IMR-90 (cell line): ENCODE measurements at regions not wholly inside any gene's neighbourhood (a gene's known extent, or its start where the extent isn't known, plus 50 kb on each side); places are given as distances from the start of the nearest gene placed in this dataset.

ENCODE experiments used
- ATAC-seq: fragments of 200-7000 bp; cut with Tn5 transposase; 2 replicates; pipeline ENCODE4 v1.9.1; 2020; ENCODE audit warnings: low read depth, mild to moderate bottlenecking, moderate library complexity
- BruUV-seq: library from RNA; stranded (reverse); fragments of 400-500 nt; replicated peaks from 2 replicates; lab custom pipeline; 2021; lab: Mats Ljungman, UMichigan
- CTCF ChIA-PET: fragments of 300-600 bp; formaldehyde crosslinking; extraction: SDS; loops from one replicate; lab custom pipeline; 2021; ENCODE audit warnings: antibody characterized with exemption; lab: Yijun Ruan, JAX
- POLR2A ChIA-PET: fragments of 300-600 bp; sonication (Branson Sonifier 250); formaldehyde crosslinking; loops from one replicate; lab custom pipeline; 2022; ENCODE audit warnings: antibody characterized with exemption; ENCODE audit not compliant: unreplicated experiment; lab: Charles Lee
- DNase-seq: peaks from one replicate; pipeline ENCODE4 v3.0.0; 2013
- H2AFZ ChIP-seq: replicated peaks from 2 replicates; pipeline ENCODE3; 2013; ENCODE audit warnings: low read length, mild to moderate bottlenecking; ENCODE audit not compliant: poor library complexity
- H2AK5ac ChIP-seq: 2 replicates; pipeline ENCODE4 v1.6.1; 2013; ENCODE audit warnings: low read depth, low read length, inconsistent platforms
- H2AK9ac ChIP-seq: replicated peaks from 2 replicates; pipeline ENCODE3; 2013; ENCODE audit warnings: mild to moderate bottlenecking, low read depth, low read length, moderate library complexity; ENCODE audit not compliant: poor library complexity
- H2BK120ac ChIP-seq: 2 replicates; pipeline ENCODE4 v1.6.1; 2013; ENCODE audit warnings: low read depth, low read length, inconsistent platforms
- H2BK15ac ChIP-seq: 3 replicates; pipeline ENCODE4 v1.6.1; 2013; ENCODE audit warnings: low read depth, low read length, inconsistent platforms
- H2BK20ac ChIP-seq: 2 replicates; pipeline ENCODE4 v1.6.1; 2013; ENCODE audit warnings: low read depth, mild to moderate bottlenecking, inconsistent platforms, low read length, moderate library complexity
- H2BK5ac ChIP-seq: 2 replicates; pipeline ENCODE4 v1.6.1; 2013; ENCODE audit warnings: mild to moderate bottlenecking, low read depth, low read length, inconsistent platforms; ENCODE audit not compliant: poor library complexity, severe bottlenecking
- H3K14ac ChIP-seq: replicated peaks from 2 replicates; pipeline ENCODE4 v1.6.1; 2013; ENCODE audit warnings: low read depth, low read length, inconsistent platforms
- H3K18ac ChIP-seq: 2 replicates; pipeline ENCODE4 v1.6.1; 2013; ENCODE audit warnings: low read depth, low read length, control low read depth
- H3K23ac ChIP-seq: 2 replicates; pipeline ENCODE4 v1.6.1; 2013; ENCODE audit warnings: low read depth, low read length, inconsistent platforms
- H3K27ac ChIP-seq: 2 replicates; pipeline ENCODE4 v1.5.1; 2013; ENCODE audit warnings: mild to moderate bottlenecking, control low read depth, low read length; ENCODE audit not compliant: insufficient read depth
- H3K27me3 ChIP-seq: 2 replicates; pipeline ENCODE4 v1.6.1; 2013; ENCODE audit warnings: low read length; ENCODE audit not compliant: control insufficient read depth, insufficient read depth
- H3K36me3 ChIP-seq: 2 replicates; pipeline ENCODE4 v1.6.1; 2013; ENCODE audit warnings: low read length, mixed read lengths; ENCODE audit not compliant: control insufficient read depth, insufficient read depth
- H3K4ac ChIP-seq: 2 replicates; pipeline ENCODE4 v1.6.1; 2013; ENCODE audit warnings: low read depth, low read length, inconsistent platforms
- H3K4me1 ChIP-seq: 2 replicates; pipeline ENCODE4 v1.6.1; 2013; ENCODE audit warnings: low read length, mixed read lengths; ENCODE audit not compliant: control insufficient read depth, insufficient read depth
- H3K4me2 ChIP-seq: 2 replicates; pipeline ENCODE4 v1.6.1; 2013; ENCODE audit warnings: low read depth, mild to moderate bottlenecking, control low read depth, low read length, moderate library complexity
- H3K4me3 ChIP-seq: 2 replicates; pipeline ENCODE4 v1.5.1; 2013; ENCODE audit warnings: low read depth, mild to moderate bottlenecking, control low read depth, low read length, moderate library complexity; ENCODE audit not compliant: insufficient read depth
- H3K56ac ChIP-seq: 2 replicates; pipeline ENCODE4 v1.6.1; 2013; ENCODE audit warnings: low read length, inconsistent platforms; ENCODE audit not compliant: insufficient read depth; ENCODE audit errors: extremely low read depth
- H3K79me1 ChIP-seq, 2 experiments: 2 replicates each; pipeline ENCODE4 v1.6.1; 2013; ENCODE audit warnings: low read length in 2 of 2, inconsistent platforms in 1 of 2, low read depth in 1 of 2
- H3K9ac ChIP-seq: 2 replicates; pipeline ENCODE4 v1.6.1; 2013; ENCODE audit warnings: low read depth, low read length, control low read depth
- H3K9me1 ChIP-seq: 2 replicates; pipeline ENCODE4 v1.6.1; 2013; ENCODE audit warnings: low read length, inconsistent platforms; ENCODE audit not compliant: insufficient read depth
- H3K9me3 ChIP-seq: 2 replicates; pipeline ENCODE4 v1.6.1; 2013; ENCODE audit warnings: low read length; ENCODE audit not compliant: control insufficient read depth, insufficient read depth
- H4K20me1 ChIP-seq: 2 replicates; pipeline ENCODE4 v1.6.1; 2013; ENCODE audit warnings: low read length, inconsistent platforms; ENCODE audit not compliant: insufficient read depth
- H4K5ac ChIP-seq: 2 replicates; pipeline ENCODE4 v1.6.1; 2013; ENCODE audit warnings: mild to moderate bottlenecking, low read depth, low read length, control low read depth
- H4K8ac ChIP-seq, 2 experiments: 2 replicates each; pipeline ENCODE4 v1.6.1; 2013; ENCODE audit warnings: low read depth in 2 of 2, low read length in 2 of 2, control low read depth in 1 of 2, inconsistent platforms in 1 of 2
- H4K91ac ChIP-seq: 2 replicates; pipeline ENCODE4 v1.6.1; 2013; ENCODE audit warnings: low read depth, low read length, inconsistent platforms; ENCODE audit not compliant: insufficient read depth
- CEBPB ChIP-seq: IDR thresholded peaks from 2 replicates; pipeline ENCODE4 v1.6.1; 2012; ENCODE audit warnings: low read depth, low read length, improper control_type of control experiment
- CHD1 ChIP-seq: IDR thresholded peaks from 2 replicates; pipeline ENCODE4 v1.6.1; 2012; ENCODE audit warnings: low read depth, low read length, improper control_type of control experiment
- FOS ChIP-seq: fragments of 150-350 bp; IDR thresholded peaks from 2 replicates; pipeline ENCODE4 v1.6.1; 2016; ENCODE audit warnings: low read depth, low read length
- POLR2A ChIP-seq: IDR thresholded peaks from 2 replicates; pipeline ENCODE4 v1.6.1; 2012; ENCODE audit warnings: mild to moderate bottlenecking, low read depth, low read length
- RCOR1 ChIP-seq: IDR thresholded peaks from 2 replicates; pipeline ENCODE4 v1.6.1; 2012; ENCODE audit warnings: mild to moderate bottlenecking, low read length, improper control_type of control experiment; ENCODE audit not compliant: insufficient replicate concordance
- RFX5 ChIP-seq: IDR thresholded peaks from 2 replicates; pipeline ENCODE4 v1.8.0; 2012; ENCODE audit warnings: low read depth, mild to moderate bottlenecking, low read length, moderate library complexity
- SMC3 ChIP-seq: fragments of 150-350 bp; IDR thresholded peaks from 2 replicates; pipeline ENCODE4 v1.6.1; 2016; ENCODE audit warnings: low read depth, mild to moderate bottlenecking, antibody characterized with exemption, low read length, moderate library complexity
- WGBS, 2 experiments: methylation state at CpG; one replicate each; pipeline versions ENCODE4 v1.1.5 to v1.1.7; 2013; ENCODE audit warnings: missing lambda C conversion rate in 2 of 2; ENCODE audit not compliant: insufficient read length in 1 of 2; ENCODE audit errors: extremely low coverage in 2 of 2; 5-methylcytosine and 5-hydroxymethylcytosine counted together
- dilution Hi-C: fragments of 300-500 bp; cut with HindIII; formaldehyde crosslinking; loops from one replicate; pipeline ENCODE4 v1.14.3; 2018; ENCODE audit warnings: low sequenced_read_pairs; ENCODE audit not compliant: unreplicated experiment
- in situ Hi-C: fragments of 300-500 bp; cut with MboI; formaldehyde crosslinking; loops from 3 replicates; pipeline ENCODE4 v1.14.3; 2019; ENCODE audit warnings: low sequenced_read_pairs, inconsistent platforms, mixed read lengths
- intact Hi-C: fragments of 100-400 bp; cut with micrococcal nuclease; formaldehyde crosslinking; loops from 2 replicates; pipeline ENCODE4 v1.10.0; 2022

GRCh38 chr16:49964973-49965372, 60.1 kb upstream of the CNEP1R1 start:
- dilution Hi-C loops, result no loop called here
- POLR2A ChIA-PET, result no interaction called here
- intact Hi-C loops, result no loop called here
- no peak overlapping the region for H2AK5ac ChIP-seq
- no peaks in the 10 kb centered on the region for H3K79me1 ChIP-seq
- no peak overlapping the region for H2BK20ac ChIP-seq
- H2BK120ac ChIP-seq, result no peak overlapping the region
- H4K8ac ChIP-seq, result no peak overlapping the region
- H4K5ac ChIP-seq, result no peak overlapping the region
- no peak overlapping the region for H3K14ac ChIP-seq
- TF ChIP-seq FOS, result no peak
- no peak for TF ChIP-seq RCOR1
- no peak for TF ChIP-seq CHD1
- TF ChIP-seq SMC3, result no peak
- no peak for TF ChIP-seq POLR2A
- TF ChIP-seq RFX5, result no peak
- TF ChIP-seq CEBPB, result no peak
- H3K56ac ChIP-seq, result no peak overlapping the region
- no peak overlapping the region for H3K4ac ChIP-seq
- H4K91ac ChIP-seq, result no peak overlapping the region
- H2AFZ ChIP-seq, result no peak overlapping the region
- no peak overlapping the region for H3K4me3 ChIP-seq
- in situ Hi-C loops, result no loop called here
- H3K23ac ChIP-seq, result no peak overlapping the region
- H3K9me1 ChIP-seq, result no peaks in the 10 kb centered on the region
- CTCF ChIA-PET, result no interaction called here
- no peak overlapping the region for H2BK15ac ChIP-seq
- no peak overlapping the region for H3K4me2 ChIP-seq
- H3K9ac ChIP-seq, result no peak overlapping the region
- DNase-seq (no peak), ATAC-seq (no peak)
- H3K27ac ChIP-seq, result no peak overlapping the region
- H3K4me1 ChIP-seq, result no peaks in the 10 kb centered on the region
- no peak overlapping the region for H2BK5ac ChIP-seq
- no CpG with 5 or more reads among the region's 2 CpGs for WGBS, 2 experiments
- no peak overlapping the region for H2AK9ac ChIP-seq
- H4K20me1 ChIP-seq, result no peaks in the 10 kb centered on the region
- no TSS peak for BruUV-seq
- H3K27me3 ChIP-seq, result peaks cover 5% of the 10 kb centered on the region
- H3K9me3 ChIP-seq, result no peaks in the 10 kb centered on the region
- no peak overlapping the region for H3K18ac ChIP-seq
- H3K36me3 ChIP-seq, result no peaks in the 10 kb centered on the region
